ENCODE measurements at regions not wholly inside any gene's neighbourhood (a gene's known extent, or its start where the extent isn't known, plus 50 kb on each side); places are given as distances from the start of the nearest gene placed in this dataset.

- TF ChIP-seq EZH2phosphoT487 (conservative IDR thresholded peaks at IDR 0.05; ENCODE audit: low read length) = no peak
- TF ChIP-seq, protein P1, sequence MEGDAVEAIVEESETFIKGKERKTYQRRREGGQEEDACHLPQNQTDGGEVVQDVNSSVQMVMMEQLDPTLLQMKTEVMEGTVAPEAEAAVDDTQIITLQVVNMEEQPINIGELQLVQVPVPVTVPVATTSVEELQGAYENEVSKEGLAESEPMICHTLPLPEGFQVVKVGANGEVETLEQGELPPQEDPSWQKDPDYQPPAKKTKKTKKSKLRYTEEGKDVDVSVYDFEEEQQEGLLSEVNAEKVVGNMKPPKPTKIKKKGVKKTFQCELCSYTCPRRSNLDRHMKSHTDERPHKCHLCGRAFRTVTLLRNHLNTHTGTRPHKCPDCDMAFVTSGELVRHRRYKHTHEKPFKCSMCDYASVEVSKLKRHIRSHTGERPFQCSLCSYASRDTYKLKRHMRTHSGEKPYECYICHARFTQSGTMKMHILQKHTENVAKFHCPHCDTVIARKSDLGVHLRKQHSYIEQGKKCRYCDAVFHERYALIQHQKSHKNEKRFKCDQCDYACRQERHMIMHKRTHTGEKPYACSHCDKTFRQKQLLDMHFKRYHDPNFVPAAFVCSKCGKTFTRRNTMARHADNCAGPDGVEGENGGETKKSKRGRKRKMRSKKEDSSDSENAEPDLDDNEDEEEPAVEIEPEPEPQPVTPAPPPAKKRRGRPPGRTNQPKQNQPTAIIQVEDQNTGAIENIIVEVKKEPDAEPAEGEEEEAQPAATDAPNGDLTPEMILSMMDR (IDR thresholded peaks at IDR 0.05; ENCODE audit: insufficient read depth, low read length, poor library complexity, severe bottlenecking) = no peak
Measured at GRCh38 chr10:64101606-64102263, 580.5 kb downstream of the REEP3 start.
